Esophagus squamous epithelium (tissue), 4 donors: ENCODE measurements at regions not wholly inside any gene's neighbourhood (a gene's known extent, or its start where the extent isn't known, plus 50 kb on each side); places are given as distances from the start of the nearest gene placed in this dataset.
"Not testable (repeated sequence)": the region's sequence is repeated elsewhere in the genome, so short reads cannot be mapped to it uniquely, and the experiment has no call there.

Source experiments
- POLR2A ChIP-seq, 4 donors: fragments of 450-650 bp; IDR thresholded peaks; one replicate each; pipeline ENCODE4 v1.6.1; 2017; ENCODE audit warnings: antibody characterized with exemption in 4 of 4, mild to moderate bottlenecking in 4 of 4, moderate library complexity in 3 of 4
- TF ChIP-seq, protein P1 (sequence below), 6 experiments: fragments of 450-650 bp in 4 of 6; fragments of 200-600 bp in 2 of 6; sonication (generic) in 2 of 6; IDR thresholded peaks; one replicate each; pipeline ENCODE4 v1.5.1; 2016 to 2019; ENCODE audit warnings: antibody characterized with exemption in 6 of 6, mild to moderate bottlenecking in 4 of 6, moderate library complexity in 4 of 6

DNA sequence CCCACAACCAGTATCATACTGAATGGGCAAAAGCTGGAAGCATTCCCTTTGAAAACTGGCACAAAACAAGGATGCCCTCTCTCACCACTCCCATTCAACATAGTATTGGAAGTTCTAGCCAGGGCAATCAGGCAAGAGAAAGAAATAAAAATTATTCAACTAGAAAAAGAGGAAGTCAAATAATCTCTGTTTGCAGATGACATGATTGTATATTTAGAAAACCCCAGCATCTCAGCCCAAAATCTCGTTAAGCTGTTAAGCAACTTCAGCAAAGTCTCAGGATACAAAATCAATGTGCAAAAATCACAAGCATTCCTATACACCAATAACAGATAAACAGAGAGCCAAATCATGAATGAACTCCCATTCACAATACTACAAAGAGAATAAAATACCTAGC is 1297.0 kb upstream of the PCDH9 start:
- TF ChIP-seq, protein P1, sequence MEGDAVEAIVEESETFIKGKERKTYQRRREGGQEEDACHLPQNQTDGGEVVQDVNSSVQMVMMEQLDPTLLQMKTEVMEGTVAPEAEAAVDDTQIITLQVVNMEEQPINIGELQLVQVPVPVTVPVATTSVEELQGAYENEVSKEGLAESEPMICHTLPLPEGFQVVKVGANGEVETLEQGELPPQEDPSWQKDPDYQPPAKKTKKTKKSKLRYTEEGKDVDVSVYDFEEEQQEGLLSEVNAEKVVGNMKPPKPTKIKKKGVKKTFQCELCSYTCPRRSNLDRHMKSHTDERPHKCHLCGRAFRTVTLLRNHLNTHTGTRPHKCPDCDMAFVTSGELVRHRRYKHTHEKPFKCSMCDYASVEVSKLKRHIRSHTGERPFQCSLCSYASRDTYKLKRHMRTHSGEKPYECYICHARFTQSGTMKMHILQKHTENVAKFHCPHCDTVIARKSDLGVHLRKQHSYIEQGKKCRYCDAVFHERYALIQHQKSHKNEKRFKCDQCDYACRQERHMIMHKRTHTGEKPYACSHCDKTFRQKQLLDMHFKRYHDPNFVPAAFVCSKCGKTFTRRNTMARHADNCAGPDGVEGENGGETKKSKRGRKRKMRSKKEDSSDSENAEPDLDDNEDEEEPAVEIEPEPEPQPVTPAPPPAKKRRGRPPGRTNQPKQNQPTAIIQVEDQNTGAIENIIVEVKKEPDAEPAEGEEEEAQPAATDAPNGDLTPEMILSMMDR (IDR thresholded peaks at IDR 0.05): not testable (repeated sequence)
- TF ChIP-seq POLR2A (IDR thresholded peaks at IDR 0.05): not testable (repeated sequence)
